Eye (tissue), 1 donor: ENCODE measurements at regions not wholly inside any gene's neighbourhood (a gene's known extent, or its start where the extent isn't known, plus 50 kb on each side); places are given as distances from the start of the nearest gene placed in this dataset.
A peak's percentile ranks its signal among the peaks of the same experiment; 100 is the strongest.
"Not testable (repeated sequence)": the region's sequence is repeated elsewhere in the genome, so short reads cannot be mapped to it uniquely, and the experiment has no call there.

Experiments
- DNase-seq: peaks from one replicate; pipeline ENCODE4 v3.0.0-alpha.2; 2015

- no peak for DNase-seq
These were observed 666.4 kb upstream of the CPEB2 start for GRCh38 chr4:14335872-14336271.

GRCh38 chr4:14336656-14337055 is 665.6 kb upstream of the CPEB2 start:
- no peak for DNase-seq

DNA sequence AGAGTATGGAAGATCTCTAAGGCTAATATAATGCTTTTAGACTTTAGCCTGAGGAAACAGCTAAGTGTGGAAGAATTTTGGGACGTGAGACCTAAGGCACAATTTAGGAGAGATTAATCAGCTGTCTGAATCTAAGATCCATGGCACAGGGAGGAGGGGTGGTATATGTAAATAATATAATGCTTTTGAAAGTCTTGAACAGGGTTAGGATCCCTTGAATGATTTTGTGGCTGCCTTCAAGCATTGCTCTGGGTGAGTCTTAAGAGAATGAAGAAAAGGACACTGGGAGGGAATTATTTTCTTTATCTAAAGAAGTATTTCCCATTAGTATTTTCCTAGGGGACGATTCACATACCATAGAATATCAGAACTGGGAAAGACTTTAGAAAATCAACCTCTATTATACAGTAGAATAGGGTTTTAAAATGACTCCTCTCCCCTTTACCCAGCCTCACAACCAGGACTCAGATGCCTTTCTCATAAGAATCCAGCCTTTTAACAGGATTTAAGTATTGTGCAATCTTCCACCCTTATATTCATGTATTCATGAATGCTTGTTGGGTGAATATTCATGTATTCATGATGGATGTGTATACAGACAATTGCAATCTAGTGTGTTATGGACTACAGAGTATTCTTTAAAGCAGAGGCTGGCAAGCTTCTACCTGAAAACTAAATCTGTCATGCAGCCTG is 664.2 kb upstream of the CPEB2 start:
- DNase-seq: no peak

DNA sequence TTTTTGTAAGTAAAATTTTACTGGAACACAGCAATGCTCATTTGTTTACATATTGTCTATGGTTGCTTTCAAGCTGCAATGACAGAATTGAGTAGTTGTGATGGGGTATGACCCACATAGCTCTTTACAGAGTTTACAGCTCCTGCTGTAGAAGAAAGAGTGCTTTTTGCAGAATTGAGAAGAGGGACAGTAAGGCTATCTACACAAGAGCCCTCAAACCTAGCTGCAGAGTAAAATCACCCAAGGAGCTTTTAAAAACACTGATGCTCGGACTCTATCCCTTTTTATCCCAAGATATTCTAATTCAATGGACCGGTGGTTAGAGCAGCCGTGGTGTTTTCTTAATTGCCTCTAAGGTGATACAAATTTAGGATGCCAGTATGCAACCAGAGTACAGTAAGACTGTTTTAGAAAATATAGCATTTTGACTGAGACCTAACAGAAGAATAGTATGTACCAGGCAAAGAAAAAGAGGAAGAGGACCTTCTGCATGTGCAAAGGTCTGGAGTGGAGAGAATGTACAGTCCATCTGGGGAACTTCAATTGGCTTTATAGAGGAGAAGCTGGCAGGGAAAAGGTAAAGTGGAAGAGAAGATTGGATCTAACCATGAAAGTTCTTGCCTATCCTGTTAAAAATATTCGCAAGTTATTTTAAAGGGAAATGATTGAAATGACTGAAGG is 663.6 kb upstream of the CPEB2 start:
- no peak for DNase-seq

- DNase-seq: no peak
These were observed 662.6 kb upstream of the CPEB2 start for GRCh38 chr4:14339715-14340114.

GRCh38 chr4:14340321-14340720 is 662.0 kb upstream of the CPEB2 start:
- DNase-seq: no peak

DNA sequence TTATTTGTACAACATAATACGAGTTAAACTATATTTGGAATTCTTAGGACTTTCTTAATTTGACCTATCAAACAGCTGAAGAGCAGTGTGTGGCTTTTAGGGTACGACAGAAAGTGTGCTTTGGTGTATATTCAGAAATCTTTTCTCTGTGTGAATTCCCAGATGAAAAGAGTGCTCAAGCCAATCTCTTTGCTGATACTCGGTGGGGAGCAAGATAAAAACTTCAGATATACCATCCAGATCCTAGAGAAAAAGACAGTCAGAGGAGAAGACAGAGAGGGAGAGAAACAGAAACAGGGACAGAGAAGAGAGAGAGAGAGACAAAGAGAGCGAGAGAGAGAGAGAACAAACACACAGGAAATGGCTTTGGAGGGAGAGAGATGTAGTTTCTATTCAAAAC is 658.3 kb upstream of the CPEB2 start:
- no peak for DNase-seq

- DNase-seq: no peak
These were observed 656.9 kb upstream of the CPEB2 start for GRCh38 chr4:14345356-14345775.

- no peak for DNase-seq
These were observed 654.8 kb upstream of the CPEB2 start for GRCh38 chr4:14347526-14347925.

DNA sequence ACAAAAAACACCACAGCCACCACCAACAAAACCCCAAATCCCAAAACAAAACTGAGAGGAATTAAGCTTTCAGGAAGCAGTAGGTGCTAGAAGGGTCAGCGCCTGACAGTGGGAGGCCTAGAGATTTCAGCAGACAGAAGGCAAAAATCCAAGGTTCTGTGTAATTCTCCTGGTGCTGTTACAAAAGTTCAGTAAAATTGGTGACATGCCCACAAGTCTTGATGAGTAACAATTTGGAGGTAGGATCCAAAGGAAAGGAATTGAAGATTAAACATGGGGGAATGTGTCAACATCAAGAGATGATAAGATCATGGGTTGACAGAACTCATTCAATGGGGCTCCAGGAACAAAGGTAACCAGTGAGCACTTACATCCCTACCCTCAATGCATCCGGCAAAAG is 653.8 kb upstream of the CPEB2 start:
- no peak for DNase-seq

GRCh38 chr4:14358544-14359160 is 643.6 kb upstream of the CPEB2 start:
- DNase-seq: not testable (repeated sequence)

GRCh38 chr4:14359991-14360390 is 642.3 kb upstream of the CPEB2 start:
- no peak for DNase-seq

DNA sequence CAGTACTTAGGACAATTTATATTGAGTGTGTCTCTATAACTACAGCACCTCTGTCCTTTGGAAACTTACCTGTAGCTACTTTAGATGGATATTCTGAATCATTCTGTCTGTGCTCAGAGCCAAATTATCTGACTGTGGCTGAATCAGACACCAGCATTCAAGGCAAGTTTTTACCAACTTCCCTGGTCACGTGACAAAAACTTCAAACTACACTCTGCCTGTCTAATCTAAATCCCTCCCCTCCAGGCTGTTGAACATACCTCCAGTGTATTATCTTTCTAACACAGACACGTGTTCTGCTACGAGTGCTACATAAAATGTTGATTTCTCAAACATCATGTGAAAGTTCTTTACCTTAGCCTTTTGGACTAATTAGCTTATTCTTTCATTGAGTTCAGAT is 641.2 kb upstream of the CPEB2 start:
- DNase-seq: no peak

GRCh38 chr4:14362385-14362784 is 639.9 kb upstream of the CPEB2 start:
- no peak for DNase-seq

DNA sequence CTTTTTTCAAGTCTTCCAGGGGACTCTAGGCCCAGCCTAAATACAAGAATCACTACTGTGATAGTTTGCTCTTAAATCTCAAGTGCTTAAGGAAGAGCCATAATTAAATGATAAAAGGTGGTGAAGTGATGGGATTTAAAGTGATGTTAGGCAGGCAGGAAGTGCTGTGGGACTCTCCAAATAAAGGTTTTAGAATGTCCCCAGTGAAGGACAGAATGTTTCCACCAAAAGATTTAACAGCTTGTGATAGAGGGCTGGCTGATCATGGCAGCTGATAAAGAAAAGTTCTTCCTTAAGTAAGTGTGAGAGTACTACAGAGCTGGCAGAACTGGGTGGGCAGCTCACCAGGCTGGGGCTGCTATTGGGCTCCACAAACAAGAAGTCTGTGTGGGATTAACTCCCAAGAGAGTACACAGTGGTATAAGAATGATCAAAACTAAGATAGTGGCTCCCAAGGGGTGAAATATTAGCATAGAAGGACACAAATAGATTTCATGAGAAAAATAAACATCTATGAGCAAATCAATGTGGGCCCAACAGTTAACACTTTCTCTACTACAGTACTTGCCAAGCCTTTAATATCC is 637.2 kb upstream of the CPEB2 start:
- no peak for DNase-seq

- no peak for DNase-seq
These were observed 633.9 kb upstream of the CPEB2 start for GRCh38 chr4:14368391-14368790.

DNA sequence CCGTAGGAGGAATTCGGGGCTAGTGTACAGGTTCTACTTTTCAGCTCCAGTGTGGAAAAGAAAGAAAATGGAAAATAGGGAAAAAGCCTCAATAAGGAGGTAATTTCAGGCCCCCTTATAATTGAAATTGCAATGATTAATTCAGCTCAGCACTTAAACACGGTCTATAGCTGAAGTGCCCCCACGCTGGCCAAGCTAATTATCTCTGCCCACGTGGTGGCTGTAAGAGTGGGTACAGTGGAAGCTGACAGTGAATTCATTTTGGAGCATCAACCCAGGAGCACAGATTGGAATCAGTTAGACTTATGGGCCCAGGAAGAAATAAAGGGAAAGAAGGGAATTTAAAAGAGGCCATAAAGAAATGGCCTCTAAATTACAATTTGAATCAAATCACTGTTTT is 631.1 kb upstream of the CPEB2 start:
- DNase-seq: no peak

- DNase-seq: no peak
These were observed 626.5 kb upstream of the CPEB2 start for GRCh38 chr4:14375816-14376215.

DNA sequence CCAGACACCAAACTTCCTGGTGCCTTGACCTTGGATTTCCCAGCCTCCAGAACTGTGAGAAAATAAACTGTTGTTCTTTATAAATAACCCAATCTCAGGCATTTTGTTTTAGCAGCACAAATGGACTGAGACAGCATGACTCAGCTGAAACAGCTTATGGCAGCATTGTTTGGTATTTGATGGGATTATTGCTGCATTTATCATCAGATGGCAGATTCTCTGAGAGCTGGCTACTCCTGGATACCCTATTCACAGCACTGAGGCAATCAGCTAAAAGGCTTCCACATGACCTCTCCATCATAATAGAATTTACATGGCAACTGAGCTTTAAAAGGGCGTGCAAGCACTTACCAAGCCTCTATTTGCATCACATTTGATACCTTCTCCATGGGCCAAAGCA is 623.1 kb upstream of the CPEB2 start:
- no peak for DNase-seq

DNA sequence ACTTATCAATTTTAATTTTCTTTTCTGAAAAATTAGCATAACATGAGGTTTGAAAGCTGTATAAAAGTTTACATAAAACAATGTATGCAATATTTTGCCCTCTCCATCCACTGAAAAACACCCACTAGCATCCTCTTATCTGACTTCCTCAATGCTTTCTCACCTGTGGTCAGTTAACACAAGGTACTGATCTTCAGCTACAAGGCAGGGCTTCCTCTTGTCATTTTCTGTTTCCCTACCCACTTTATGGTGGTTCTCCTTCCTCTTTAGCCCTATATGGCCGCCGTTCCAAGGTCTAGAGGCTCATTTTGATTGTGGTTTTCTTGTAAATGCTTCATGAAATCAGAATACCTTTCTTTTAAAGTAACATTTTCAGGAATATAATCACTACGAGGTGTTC is 618.6 kb upstream of the CPEB2 start:
- no peak for DNase-seq

DNA sequence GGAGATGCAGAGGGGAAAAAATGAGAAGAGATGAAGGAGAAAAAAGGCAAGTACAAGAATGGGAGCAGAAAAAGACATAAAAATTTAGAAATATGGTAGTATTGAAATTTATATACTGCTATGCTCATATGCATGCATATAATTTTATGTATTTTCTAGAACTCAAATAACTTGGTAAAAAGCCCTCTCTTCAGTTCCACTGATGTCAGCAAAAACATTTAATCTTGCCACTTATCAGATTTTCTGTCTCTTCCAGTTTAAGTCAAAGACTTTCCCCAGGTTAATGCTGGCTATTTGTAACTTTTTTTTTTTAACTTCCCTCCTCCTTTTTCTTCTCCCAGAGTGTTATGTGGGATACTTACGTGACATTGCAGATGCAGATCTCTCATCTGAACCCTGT is 617.5 kb upstream of the CPEB2 start:
- no peak for DNase-seq

GRCh38 chr4:14386196-14386595 is 616.1 kb upstream of the CPEB2 start:
- DNase-seq: no peak

DNA sequence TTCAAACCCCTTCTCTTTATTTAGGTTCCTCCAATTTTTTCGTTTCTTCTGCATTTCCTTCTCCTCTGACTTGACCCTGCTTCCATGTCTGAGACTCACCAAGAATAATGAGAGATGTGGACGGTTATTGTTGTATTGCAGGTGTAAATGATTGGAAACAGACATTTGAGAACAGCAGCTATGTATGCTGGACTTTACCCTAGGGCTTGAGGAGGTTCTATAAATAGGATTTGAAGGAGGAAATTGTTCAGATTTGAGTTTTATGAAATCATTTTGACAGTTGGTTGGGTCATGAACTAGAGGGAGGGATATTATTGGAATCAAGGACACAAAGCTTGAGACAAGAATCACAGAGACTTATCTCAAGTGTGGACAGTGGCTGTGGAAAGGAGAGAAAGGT is 614.6 kb upstream of the CPEB2 start:
- no peak for DNase-seq

DNA sequence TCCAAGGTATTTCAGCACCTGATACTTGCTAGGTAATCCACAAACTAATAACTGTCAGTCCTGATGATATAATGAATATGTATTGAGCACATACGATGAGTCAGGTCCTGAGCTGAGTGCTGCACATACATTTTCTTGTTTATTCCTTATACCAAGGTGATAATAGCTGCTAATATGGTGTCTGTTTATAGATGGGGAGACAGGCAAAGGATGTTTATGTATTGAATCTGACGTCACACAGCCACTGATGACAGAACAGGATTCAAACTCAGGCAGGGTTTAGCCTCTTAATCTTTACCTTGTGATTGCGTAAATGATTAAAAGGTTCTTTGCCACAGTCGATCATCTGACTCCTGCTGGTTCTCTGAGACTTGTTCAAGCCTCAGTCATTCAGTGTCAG is 609.9 kb upstream of the CPEB2 start:
- DNase-seq: peak; percentile 10
